Uterus (tissue), 2 donors: ENCODE measurements at regions not wholly inside any gene's neighbourhood (a gene's known extent, or its start where the extent isn't known, plus 50 kb on each side); places are given as distances from the start of the nearest gene placed in this dataset.

ENCODE experiments used
- CTCF ChIP-seq, 4 experiments: fragments of 200-600 bp in 2 of 4; fragments of 450-650 bp in 2 of 4; sonication (generic) in 2 of 4; IDR thresholded peaks; one replicate each; pipeline ENCODE4 v1.5.1; 2016 to 2019; ENCODE audit warnings: antibody characterized with exemption in 4 of 4, mild to moderate bottlenecking in 2 of 4, moderate library complexity in 1 of 4
- POLR2A ChIP-seq, 2 donors: fragments of 450-650 bp; IDR thresholded peaks; one replicate each; pipeline ENCODE4 v1.6.1; 2016; ENCODE audit warnings: antibody characterized with exemption in 2 of 2, mild to moderate bottlenecking in 1 of 2, moderate library complexity in 1 of 2

- TF ChIP-seq CTCF (IDR thresholded peaks at IDR 0.05), result no peak
- TF ChIP-seq POLR2A (IDR thresholded peaks at IDR 0.05), result no peak
Measured at GRCh38 chr1:68347415-68347814, 102.3 kb downstream of the RPE65 start.
